ENCODE measurements at regions not wholly inside any gene's neighbourhood (a gene's known extent, or its start where the extent isn't known, plus 50 kb on each side); places are given as distances from the start of the nearest gene placed in this dataset.
"Not testable (repeated sequence)": the region's sequence is repeated elsewhere in the genome, so short reads cannot be mapped to it uniquely, and the experiment has no call there.

DNA sequence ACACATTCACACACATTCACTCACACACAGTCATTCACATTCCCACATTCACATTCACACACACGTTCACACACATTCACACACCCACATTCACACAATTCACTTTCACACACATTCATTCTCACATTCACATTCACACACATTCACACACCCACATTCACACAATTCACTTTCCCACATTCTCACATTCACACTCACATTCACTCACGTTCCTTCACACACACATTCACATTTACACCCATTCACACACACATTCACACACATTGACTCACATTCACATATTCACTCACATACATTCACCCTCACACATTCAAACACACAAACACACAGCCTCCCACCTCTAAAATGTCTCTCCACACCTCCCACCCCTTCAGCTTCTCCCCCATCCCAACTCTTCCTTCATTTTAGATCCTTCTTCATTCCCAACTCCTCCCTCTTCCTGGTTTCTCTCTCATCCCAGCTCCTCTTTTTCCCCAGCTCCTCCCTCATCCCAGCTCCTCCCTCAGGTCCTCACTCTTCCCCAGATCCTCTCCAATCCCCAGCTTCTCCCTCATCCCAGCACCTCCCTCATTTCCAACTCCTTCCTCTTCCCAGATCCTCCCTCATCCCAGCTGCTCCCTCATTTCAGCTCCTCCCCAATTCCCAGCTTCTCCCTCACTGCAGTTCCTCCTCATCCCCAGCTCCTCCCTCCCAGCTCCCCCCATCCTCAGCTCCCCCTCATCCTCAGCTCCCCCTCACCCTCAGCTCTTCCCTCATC is 111.0 kb downstream of the FAM53A start:
- DNase-seq (ENCODE audit: low read depth, low spot score): no peak

DNA sequence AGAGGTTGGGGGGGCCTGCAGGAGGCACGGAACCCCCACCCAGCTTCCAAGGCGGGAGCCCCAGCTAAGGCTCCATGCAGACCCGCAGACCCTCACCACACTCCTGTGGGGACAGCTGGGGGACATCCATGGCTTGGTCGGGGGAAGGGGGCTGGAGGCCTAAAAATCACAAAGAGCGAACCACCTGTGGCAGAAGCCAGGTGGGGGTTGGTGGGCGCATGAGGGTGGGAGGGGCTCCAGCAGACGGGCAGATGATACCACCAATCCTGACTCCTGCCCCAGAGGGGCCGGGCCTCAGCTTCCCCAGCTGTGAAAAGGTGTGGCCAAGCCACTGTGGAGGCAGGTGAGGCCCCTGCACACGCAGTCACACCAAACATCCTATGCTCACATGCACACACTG is 111.6 kb downstream of the FAM53A start:
- no peak for DNase-seq (ENCODE audit: low read depth, low spot score)

- DNase-seq (ENCODE audit: low read depth, low spot score): no peak
These were observed 112.1 kb downstream of the FAM53A start for GRCh38 chr4:1572010-1572385.

DNA sequence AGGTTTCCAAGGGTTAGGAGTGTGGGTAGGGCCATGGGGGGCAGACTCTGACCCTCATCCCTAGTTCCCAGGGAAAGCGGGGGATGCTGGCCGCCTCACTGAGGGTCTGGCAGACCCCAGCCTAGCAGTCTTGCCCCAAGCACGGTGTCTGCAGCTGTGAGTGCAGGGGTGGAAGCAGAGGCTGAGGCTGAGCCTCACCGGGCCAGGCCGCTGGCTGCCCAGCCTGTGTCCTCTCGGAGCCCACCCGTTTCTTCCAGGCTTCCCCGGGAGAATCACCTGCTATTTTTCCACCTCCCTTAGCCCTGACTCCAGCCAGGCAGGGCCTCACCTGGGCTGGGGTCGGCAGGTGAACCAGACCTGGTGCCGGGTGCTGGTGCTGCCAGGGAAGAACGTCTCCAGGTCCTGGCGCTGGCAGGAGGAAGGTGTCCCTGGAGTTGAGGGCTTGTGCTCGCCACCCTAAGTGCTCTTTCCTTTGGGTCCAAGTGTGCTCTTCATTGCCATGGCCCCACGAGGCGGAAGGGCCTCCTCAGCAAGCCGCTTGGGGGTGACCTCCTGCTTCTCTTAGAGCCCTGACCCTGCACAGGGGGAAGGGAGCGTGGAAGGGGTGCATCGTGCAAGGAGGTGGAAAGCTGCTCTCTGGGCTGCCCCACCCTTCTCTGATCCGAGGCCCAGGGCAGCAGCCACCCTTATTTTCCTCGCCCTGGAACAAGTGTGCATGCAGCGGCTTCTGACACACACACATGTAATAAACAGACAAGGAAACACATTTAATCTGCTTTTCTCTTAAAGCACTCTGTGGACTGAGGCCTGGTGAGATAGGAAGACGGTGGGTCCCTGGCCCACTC is 112.7 kb downstream of the FAM53A start:
- DNase-seq (ENCODE audit: low read depth, low spot score): no peak

- no peak for DNase-seq (ENCODE audit: low read depth, low spot score)
These were observed 113.6 kb downstream of the FAM53A start for GRCh38 chr4:1570291-1571164.

GRCh38 chr4:1569461-1570151 is 114.5 kb downstream of the FAM53A start:
- DNase-seq (ENCODE audit: low read depth, low spot score): no peak

DNA sequence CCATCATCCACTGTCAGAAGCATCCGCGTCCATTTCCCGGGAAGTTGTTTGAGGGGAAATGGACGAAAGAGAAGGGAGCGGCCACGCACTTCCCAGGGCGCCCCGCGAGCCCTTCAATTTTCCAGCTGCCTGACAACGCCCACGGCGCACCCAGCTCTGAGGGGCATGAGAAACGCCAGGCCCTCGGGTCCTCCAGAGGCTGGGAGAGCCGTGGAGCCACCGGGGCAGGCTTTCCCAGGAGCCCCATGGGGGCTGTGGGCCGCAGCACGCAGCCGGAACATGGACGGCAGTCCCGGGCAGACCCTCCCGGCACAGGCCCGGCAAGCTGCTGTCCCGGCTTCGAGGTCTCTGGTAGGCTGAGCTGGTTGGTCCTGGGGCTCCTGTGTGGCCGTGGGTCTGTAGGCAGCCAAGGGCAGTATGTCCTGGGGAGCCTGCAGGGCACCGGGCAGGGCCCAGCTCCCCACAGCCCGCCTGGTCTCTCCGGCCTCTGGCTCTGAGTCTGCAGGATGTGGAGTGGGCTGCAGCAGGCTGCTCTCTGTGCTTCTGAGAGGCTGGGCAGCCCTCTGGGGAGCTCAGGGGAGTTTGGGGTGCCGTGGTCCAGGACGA is 115.2 kb downstream of the FAM53A start:
- DNase-seq (ENCODE audit: low read depth, low spot score): no peak

DNA sequence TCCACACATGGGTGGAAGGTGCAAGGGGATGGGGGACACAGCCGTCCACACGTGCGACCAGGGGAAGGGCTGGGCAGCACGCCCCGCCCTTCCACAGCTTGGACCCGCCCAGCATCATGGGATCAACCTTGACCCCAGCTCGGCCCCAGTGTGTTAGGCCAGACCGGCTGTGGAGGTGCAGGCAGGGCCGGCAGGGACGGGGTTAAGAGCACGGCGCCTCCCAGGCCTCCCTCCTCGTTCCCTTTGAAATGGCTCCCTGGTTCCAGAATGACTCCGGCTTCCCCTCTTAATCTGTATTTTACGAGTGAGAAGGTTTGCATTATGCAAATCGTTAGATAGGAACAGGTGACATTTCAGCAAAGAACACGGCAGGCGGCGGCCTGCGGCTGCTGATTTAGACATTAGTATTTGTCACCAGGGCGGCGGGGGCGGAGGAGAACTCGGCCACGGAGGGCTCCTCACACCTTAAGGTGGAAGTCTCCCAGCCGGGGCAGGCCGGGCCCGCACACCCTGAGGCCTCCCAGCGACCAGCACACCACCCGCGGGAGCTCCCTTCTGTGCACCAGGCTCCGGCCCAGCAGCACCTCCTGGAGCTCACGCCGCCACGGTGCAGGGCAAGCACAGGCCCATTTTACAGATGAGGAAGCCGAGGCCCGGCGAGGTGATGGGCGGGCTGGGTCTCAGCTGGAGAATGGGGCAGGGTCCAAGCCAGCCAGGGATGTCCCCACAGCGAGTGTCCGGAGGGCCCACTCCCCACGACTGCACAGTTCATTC is 116.1 kb downstream of the FAM53A start:
- DNase-seq (ENCODE audit: low read depth, low spot score): no peak

GRCh38 chr4:1567519-1567807 is 116.7 kb downstream of the FAM53A start:
- no peak for DNase-seq (ENCODE audit: low read depth, low spot score)

DNA sequence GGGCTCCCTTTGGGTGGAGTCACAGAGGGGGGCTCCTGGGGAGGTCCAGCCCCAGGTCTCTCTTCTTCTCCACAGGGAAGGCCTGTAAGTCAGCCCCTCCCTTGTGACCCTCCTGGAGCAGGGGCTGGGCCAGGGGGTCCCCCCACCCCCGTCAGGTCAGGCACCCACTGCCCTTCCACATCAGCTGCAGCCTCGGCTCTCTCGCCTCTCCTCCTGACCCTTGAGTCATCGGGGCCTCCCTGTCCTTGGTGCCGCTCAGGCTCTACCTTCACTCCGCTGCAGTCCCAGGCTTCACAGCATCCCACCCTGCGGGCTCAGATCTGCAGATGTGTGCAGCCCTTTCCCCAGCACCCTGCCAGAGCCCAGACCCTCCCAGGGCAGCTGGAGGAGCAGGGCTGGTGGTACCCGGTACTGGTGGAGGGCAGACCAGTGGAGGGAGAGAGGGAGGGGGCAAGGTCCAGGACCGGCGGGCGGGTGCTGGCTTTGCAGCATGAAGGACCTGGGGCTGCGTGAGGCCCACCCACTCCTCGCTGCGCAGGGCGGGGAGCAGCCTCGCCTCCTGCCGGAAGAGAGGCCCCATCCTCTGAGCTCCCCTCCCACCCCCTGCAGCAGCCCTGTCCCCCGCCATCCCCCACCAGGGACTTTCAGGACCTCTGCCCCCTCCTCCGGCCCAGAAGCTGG is 117.1 kb downstream of the FAM53A start:
- DNase-seq (ENCODE audit: low read depth, low spot score): no peak

- DNase-seq (ENCODE audit: low read depth, low spot score): not testable (repeated sequence)
These were observed 117.7 kb downstream of the FAM53A start for GRCh38 chr4:1566301-1566837.

- DNase-seq (ENCODE audit: low read depth, low spot score): no peak
These were observed 118.4 kb downstream of the FAM53A start for GRCh38 chr4:1565598-1566295.

DNA sequence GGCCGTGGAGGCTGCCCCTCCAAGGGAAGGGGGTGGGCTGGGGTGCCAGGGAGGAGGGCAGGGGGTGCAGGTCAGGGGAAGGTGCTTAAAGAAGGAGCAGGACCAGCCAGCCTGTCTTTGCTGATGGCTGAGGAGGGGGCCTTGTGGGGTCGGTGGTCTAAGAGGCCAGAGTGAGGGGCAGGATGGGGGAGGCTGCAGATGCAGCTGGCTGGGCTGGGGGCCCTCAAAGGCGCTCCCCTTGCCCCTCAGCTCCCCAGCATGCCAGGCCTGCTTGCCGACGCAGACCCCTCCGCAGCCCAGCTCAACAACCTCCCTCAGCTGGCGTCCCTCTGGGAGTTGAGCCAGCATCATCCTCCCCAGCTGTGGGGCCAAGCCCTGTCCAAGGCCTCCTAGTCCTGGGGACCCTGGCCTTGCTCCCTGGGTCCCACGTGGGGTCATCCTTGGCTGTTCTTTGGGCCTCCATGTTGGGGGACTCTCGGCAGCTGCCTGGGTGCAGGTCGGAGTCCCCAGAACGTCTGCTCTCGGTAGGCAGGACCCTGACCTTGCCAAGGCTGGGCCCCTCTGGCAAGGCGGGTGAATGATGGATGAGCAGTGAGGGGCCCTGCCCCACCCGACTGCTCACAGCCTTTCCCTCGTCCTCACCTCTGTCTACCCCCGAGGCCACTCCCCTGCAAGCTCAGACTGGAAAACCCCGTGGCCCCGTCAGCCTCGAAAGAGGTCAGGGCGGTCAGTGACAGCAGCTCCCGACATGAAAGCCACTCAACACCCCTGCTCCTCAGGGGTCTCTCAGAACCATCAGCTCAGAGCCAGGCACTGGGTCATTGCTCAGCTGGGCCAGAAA is 119.4 kb downstream of the FAM53A start:
- DNase-seq (ENCODE audit: low read depth, low spot score): no peak

DNA sequence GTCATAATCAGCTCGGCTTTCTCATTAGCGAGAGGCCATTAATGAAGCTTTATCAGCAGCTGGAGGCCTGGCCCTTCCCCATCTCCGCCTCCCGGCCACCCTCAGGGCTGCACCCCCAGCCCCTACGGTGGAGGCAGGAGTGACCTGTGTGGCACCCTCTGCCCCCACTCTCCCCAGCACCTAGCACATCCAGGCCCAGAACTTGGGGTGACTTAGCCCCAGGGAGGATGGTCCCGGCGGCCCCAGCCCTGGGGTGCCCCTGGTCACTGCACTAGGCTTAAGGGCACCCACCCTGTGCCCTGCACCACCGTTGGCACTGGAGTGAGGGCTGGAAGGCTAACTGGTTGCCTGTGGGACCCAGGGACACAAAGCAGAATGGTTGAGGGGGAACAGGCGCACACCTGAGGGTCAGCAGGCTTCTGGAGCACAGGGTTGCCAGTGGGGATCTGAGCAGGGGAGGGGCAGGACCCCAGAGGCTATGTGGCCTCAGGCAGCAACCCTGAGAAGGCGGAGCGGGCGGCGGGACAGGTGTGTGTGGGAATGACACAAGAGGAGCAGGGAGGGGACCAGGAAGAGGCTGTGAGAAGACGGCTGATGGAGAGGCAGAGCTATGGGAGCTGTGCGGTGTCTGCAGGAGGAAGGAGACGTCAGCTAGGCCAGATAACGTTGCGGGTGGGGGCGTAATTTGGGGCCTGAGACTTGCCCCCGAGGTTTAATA is 120.2 kb downstream of the FAM53A start:
- no peak for DNase-seq (ENCODE audit: low read depth, low spot score)

DNA sequence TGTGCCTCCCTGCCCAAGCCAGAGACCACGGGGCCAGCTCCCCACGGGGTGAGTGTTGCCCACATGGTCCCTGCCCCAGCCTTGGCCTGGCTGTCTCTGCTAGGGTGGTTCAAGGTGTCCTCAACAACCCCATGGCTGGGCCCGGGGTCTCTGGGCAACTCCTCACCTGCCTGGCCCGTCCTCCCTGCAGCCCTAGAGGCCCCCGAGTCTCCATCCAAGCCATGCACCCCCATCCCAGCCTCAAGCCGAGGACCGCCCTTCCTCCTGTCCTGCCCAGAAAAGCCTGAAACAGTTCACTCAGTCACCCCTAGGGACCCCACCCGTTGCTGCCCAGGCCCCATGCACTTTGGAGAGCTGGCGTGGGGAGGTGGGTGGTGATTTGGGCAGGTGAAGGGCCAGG is 120.9 kb downstream of the FAM53A start:
- no peak for DNase-seq (ENCODE audit: low read depth, low spot score)

GRCh38 chr4:1562771-1563170 is 121.3 kb downstream of the FAM53A start:
- no peak for DNase-seq (ENCODE audit: low read depth, low spot score)

GRCh38 chr4:1562371-1562770 is 121.7 kb downstream of the FAM53A start:
- DNase-seq (ENCODE audit: low read depth, low spot score): no peak

All from activated naive CD8-positive, alpha-beta T cell treated with anti-CD3 and anti-CD28 coated beads, Interleukin-2, amount 50 U/mL, for 16 hours (primary cell).